Sigmoid colon (tissue), 4 donors: ENCODE measurements at regions not wholly inside any gene's neighbourhood (a gene's known extent, or its start where the extent isn't known, plus 50 kb on each side); places are given as distances from the start of the nearest gene placed in this dataset.

Experiments
- CTCF ChIP-seq, 4 experiments: fragments of 450-650 bp in 3 of 4; fragments of 200-600 bp in 1 of 4; IDR thresholded peaks; one replicate each; pipeline ENCODE4 v1.5.1; 2016 to 2019; ENCODE audit warnings: antibody characterized with exemption in 4 of 4, mild to moderate bottlenecking in 3 of 4, moderate library complexity in 2 of 4
- EP300 ChIP-seq, 4 donors: sonication (generic); formaldehyde crosslinking; IDR thresholded peaks; one replicate each; pipeline ENCODE4 v1.6.1; 2017; ENCODE audit warnings: antibody characterized with exemption in 4 of 4
- POLR2A ChIP-seq, 2 donors: fragments of 450-650 bp; IDR thresholded peaks; one replicate each; pipeline ENCODE4 v1.6.1; 2016; ENCODE audit warnings: antibody characterized with exemption in 2 of 2, mild to moderate bottlenecking in 2 of 2, moderate library complexity in 2 of 2
- POLR2AphosphoS5 ChIP-seq, 4 donors: sonication (generic); formaldehyde crosslinking; IDR thresholded peaks; one replicate each; pipeline ENCODE4 v1.6.1; 2017; ENCODE audit warnings: antibody characterized with exemption in 4 of 4

DNA sequence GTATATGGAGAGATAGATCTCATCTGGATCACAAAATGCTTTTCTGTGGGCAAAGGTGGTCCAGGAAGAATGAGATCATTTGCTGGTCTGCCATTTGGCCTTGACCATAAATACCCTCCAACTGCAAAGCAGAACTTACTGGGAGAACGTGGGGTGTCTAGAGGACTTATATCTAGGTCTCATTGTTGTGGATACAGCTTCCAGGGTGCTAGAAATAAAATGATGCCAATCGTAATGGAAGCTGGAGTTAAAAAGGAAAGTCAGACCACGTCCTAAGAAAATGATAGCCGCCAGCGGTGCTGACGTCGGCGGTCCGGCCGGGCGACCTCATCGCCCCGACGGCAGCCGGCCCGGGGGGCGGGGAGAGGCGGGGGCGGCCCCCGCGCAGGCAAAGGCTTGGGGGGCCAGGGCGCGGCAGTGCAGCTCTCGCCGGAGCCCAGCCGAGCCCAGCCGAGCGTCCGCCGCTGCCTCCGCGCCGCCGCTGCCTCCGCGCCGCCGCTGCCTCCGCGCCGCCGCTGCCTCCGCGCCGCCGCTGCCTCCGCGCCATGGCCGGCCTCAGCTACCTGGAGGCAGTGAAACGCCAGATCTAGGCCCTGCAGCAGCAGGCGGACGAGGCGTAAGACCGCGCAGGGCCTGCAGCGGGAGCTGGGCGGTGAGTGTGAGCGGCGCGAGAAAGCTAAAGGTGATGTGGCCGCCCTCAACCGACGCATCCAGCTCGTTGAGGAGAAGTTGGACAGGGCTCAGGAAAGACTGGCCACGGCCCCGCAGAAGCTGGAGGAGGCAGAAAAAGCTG is 89.5 kb downstream of the EOMES start:
- no peak for TF ChIP-seq CTCF (IDR thresholded peaks at IDR 0.05)
- no peak for TF ChIP-seq POLR2A (IDR thresholded peaks at IDR 0.05)
- no peak for TF ChIP-seq EP300 (IDR thresholded peaks at IDR 0.05)
- peak in 2 of 4 donors; percentile 19 to 50 for TF ChIP-seq POLR2AphosphoS5 (IDR thresholded peaks at IDR 0.05)
